ENCODE measurements at regions not wholly inside any gene's neighbourhood (a gene's known extent, or its start where the extent isn't known, plus 50 kb on each side); places are given as distances from the start of the nearest gene placed in this dataset.

DNA sequence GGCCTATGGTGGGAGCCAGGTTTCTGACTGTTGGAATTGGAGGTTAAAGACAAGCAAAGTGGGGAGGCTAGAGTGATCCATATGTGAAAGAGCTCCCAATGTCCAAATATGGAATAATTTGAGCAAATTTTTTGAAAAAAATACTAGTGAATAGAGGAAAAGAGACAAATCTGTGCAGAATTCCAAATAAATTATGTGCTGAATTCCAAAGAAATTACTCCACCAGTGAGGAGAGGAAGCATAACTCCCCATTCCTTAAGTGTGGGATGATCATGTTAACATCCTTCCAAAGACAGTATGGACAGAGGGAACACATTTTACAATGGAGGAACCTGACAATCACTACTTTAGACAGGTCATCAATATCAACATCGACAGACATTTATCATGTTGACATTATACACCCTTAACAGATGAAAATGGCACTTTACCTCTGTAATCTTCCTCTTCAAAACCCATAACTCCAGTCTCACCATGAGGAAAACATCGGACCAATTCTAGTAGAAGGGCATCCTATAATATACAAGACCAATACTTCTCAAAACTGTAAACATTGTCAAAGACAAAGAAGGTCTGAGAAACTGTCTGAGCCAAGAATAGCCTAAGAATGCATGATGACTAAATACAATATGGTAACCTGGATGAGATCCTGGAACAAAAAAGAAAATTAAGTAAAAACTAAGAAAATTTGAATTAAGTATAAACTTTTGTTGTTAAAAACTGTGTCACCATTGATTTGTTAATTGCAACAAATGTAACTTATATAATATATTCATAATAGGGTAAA lies 71.5 kb upstream of the RGS4 start:
- TF ChIP-seq POLR2A (IDR thresholded peaks at IDR 0.05; ENCODE audit: low read depth, low read length) (no peak), POLR2AphosphoS5 (IDR thresholded peaks at IDR 0.05; ENCODE audit: low read depth, low read length) (no peak), PAX5 (IDR thresholded peaks at IDR 0.05; ENCODE audit: insufficient read depth, low read length, severe bottlenecking) (no peak), POU2F2 (IDR thresholded peaks at IDR 0.05; ENCODE audit: low read depth, low read length) (no peak)
